ENCODE measurements at regions not wholly inside any gene's neighbourhood (a gene's known extent, or its start where the extent isn't known, plus 50 kb on each side); places are given as distances from the start of the nearest gene placed in this dataset.
"Not testable (repeated sequence)": the region's sequence is repeated elsewhere in the genome, so short reads cannot be mapped to it uniquely, and the experiment has no call there.

DNA sequence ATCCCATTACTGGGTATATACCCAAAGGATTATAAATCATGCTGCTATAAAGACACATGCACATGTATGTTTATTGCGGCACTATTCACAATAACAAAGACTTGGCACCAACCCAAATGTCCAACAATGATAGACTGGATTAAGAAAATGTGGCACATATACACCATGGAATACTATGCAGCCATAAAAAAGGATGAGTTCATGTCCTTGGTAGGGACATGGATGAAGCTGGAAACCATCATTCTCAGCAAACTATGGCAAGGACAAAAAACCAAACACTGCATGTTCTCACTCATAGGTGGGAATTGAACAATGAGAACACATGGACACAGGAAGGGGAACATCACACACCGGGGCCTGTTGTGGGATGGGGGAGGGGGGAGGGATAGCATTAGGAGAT, 373.4 kb downstream of the SFMBT2 start:
- TF ChIP-seq, protein P1, sequence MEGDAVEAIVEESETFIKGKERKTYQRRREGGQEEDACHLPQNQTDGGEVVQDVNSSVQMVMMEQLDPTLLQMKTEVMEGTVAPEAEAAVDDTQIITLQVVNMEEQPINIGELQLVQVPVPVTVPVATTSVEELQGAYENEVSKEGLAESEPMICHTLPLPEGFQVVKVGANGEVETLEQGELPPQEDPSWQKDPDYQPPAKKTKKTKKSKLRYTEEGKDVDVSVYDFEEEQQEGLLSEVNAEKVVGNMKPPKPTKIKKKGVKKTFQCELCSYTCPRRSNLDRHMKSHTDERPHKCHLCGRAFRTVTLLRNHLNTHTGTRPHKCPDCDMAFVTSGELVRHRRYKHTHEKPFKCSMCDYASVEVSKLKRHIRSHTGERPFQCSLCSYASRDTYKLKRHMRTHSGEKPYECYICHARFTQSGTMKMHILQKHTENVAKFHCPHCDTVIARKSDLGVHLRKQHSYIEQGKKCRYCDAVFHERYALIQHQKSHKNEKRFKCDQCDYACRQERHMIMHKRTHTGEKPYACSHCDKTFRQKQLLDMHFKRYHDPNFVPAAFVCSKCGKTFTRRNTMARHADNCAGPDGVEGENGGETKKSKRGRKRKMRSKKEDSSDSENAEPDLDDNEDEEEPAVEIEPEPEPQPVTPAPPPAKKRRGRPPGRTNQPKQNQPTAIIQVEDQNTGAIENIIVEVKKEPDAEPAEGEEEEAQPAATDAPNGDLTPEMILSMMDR (IDR thresholded peaks at IDR 0.05): not testable (repeated sequence)
- not testable (repeated sequence) for TF ChIP-seq POLR2A, POLR2AphosphoS5 (IDR thresholded peaks at IDR 0.05)

Measured in transverse colon (tissue), 4 donors.